Middle frontal gyrus (tissue), 1 donor: ENCODE measurements at regions not wholly inside any gene's neighbourhood (a gene's known extent, or its start where the extent isn't known, plus 50 kb on each side); places are given as distances from the start of the nearest gene placed in this dataset.

Experiments used
- DNase-seq: peaks from one replicate; pipeline ENCODE4 v3.0.0-alpha.2; 2015; ENCODE audit warnings: low spot score; ENCODE audit errors: extremely low spot score

DNA sequence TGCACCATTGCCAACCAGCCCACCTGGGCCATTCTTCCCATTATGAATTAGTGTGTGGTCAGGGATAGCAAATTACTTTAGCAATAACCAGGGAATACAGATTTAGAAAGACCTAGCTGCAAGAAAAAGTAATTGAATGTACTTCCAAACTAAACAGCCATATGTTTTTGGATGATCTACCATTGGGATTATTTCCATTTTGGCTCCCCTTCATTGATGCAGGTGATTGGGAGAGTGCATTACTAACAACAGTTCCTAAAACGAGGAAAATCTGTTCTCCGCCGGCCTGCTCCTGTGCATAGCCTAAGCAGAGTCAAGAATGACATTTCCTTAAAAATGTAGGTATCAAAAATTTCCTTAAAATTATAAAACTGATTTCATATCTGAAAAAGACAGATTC, 58.5 kb downstream of the MAIP1 start:
- DNase-seq: no peak

DNA sequence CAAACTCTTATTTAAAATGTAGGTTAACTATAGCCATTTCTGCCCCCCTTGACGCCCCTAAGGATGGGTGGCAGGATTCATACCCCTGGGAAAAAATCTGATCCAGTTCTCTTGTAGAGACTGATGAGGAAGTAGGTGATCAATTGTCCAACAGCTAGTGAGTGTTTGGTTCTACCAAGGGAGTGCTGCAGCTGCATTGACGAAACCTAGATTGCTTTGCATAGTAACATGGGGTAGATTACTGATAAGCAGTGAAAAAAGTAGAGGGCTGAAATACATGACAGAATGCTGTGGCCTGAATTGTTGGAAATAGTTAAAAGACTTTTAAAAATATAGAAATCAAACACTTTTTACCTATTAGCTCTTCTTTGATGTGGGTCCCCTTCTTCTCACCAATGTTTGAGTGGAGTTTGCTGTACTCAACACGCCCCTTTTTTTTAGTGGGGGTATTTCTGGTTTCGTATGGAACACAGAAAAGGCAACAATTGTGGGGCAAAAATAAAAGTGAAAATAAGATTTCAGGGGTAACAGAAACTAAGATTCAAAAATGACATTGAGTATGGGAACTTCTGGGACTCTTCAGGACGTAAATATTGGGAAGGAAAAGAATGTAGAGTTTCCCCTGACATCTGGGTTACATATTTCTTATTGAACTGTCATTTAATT, 66.2 kb downstream of the MAIP1 start:
- no peak for DNase-seq

GRCh38 chr2:200022511-200022910, 67.1 kb downstream of the MAIP1 start:
- no peak for DNase-seq

DNA sequence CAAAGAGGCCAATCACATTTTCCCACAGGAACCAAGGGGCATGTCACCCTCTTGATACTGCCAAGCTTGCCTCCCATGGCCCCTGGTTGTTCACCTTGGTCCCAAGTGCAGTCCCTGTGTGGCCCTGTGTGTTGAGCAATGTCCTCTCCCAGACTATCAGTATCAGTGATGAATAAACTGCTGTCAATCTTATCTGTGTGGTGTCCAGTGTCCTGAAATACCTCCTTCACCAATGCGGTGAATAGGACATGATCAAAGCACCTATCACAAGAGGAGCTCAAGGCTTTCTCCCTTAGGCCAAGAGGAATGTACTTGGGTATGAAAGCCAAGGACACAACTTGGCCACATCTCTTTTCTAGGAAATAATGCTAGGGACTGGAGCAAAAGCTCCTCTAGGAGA, 68.2 kb downstream of the MAIP1 start:
- DNase-seq: no peak

DNA sequence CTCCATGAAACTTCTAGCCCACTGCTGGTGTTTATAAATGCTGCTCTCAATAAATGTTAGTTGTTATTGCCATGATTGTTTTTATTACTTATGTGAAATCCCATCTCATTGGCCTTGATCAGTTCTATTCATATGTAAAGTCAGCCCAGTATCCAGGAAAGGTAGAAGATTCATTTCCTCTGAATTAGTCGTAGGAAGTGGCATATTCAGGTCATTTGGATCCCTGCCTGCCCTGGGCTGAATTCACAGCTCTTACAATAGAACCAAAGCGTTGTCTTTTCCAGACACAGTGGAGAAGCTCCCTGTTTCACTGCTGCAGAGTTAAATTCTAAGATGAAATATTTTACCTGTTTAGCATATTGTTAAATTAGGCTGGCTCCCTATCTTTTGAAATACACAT, 70.3 kb downstream of the MAIP1 start:
- no peak for DNase-seq

- no peak for DNase-seq
Measured at GRCh38 chr2:200026332-200027230, 71.2 kb downstream of the MAIP1 start.

DNA sequence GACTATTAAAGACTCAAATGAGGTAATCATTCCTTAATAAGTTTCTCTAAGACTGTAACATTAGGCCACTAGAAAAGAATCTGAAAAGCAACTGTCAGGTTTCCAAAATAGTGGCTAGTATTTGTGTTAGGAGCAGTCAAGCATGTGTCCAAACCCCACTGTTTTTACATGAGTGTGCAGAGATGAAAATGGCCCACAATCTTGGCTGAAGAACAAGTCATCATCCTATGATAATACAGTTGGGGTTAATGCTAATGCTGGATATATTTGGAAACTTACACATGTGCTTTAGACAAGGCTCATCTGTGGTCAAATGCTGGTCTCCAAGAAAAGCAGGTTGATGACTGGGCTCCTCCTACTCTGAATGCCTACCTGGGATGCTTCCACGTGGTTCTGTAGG, 73.6 kb downstream of the MAIP1 start:
- DNase-seq: no peak

DNA sequence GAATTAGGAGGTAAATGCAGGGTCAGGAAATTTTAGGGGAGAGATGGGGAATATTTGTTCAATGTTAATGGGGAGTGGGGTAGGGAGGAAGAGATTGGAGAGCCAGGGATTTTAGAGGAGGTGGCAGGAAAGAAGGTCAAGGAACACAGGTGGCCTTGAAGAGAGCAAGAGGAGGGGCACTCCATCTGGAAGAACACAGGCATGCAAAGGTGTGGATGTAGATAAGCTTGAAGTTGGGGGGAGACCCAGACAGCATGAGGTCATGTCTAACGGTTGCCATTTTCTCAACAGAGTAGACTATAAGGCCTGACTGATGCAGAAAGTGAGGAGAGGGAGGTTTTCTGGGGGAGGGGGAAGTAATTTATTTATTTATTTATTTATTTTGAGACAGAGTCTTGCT, 77.5 kb downstream of the MAIP1 start:
- DNase-seq: no peak

DNA sequence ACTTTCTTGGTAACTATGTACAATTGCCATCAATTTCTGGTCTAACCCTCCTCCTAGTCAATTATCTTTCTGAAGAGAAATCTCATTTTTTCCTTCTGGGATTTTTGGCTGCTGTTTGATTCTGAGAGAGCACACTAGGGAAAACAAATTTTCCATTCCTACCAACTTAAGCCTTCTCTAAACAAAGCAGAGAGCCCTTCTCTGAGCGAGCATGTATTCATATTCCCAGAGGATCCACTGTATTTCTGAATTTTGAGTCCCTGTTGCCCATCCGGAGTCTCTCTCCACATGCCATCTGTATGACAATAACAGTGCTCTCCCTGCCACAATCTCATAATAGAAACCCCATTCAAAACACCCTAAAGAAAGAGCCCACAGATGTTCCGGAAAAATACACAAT, 78.5 kb downstream of the MAIP1 start:
- DNase-seq: no peak

DNA sequence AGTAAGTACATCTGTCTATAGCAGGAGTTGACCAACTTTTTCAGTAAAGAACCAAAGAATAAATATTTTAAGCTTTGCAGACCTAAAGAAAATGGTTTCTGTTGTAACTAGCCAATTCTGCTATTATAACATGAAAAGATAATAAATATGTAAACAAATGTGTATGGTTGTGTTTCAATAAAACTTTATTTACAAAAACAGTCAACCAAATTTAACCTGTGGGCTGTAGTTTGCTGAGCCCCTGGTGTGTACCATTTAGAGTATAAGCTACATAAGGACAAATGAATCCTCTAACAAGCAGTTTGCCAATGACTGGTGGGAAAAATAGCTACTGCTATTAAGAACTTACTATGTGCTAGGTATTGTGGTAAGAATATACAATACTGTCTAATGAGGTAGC, 79.4 kb downstream of the MAIP1 start:
- DNase-seq: no peak

DNA sequence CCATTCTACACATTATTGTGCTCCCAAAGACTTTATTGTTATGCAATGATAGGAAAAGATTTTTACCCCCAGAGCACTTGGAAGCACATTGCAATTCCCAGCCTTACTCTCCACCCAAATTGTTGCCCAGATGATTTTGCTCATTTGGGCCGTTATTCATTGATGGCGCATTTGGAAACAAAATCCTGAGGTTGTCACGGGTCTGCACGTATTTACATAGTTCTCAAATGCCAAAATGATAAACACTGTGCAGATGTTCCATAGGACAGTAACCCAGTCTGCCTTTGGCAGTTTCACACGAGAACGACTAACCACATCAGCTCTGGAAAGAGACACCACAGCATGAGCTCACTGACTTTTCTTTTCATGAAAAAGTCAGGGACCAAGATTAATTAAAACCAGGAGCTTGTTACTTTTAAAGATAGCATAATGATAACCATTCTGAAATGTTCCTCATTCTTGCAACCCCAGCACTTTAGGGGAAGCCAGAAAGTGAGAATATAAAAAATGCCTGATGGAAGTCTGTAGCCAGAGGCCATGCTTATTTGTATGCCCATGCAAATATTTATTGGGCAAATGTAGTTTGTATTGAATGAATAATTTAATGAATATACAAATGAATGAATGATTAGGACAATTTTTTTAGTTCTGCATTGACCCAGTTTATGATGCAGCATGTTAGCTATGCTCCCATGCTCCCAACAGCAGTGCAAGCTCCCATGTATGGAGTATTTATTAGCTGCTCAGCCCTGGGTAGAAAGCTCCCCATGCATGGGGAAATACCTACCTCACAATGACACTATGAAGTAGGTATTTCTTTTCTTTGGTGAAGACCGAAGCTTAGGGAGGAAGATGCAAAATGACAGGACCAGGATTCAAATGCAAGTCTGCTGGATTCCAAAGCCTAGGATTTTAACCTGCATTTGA, 84.6 kb downstream of the MAIP1 start:
- DNase-seq: no peak

- no peak for DNase-seq
Measured at GRCh38 chr2:200040831-200041230, 85.4 kb downstream of the MAIP1 start.

- DNase-seq: no peak
Measured at GRCh38 chr2:200041639-200042038, 86.3 kb downstream of the MAIP1 start.

GRCh38 chr2:200042102-200042735, 86.8 kb downstream of the MAIP1 start:
- DNase-seq: no peak

DNA sequence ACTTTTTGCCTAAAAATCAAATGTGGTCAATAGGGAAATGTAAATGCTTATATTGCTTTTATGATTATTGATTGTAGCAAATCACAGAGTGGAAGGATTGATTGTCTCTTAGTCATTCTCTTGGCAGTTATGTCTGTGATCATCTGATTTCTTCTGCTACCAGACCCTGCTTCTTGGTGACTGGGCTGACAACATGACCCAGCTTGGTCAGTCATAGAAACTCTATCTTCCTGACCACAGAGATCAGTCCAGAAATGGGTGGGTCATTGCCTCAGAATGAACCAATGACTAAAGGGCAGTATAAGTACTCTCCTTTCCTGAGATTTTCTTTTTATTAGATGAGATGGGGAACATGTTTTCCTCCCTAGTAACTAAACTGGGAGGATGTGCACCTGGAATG, 87.6 kb downstream of the MAIP1 start:
- no peak for DNase-seq

DNA sequence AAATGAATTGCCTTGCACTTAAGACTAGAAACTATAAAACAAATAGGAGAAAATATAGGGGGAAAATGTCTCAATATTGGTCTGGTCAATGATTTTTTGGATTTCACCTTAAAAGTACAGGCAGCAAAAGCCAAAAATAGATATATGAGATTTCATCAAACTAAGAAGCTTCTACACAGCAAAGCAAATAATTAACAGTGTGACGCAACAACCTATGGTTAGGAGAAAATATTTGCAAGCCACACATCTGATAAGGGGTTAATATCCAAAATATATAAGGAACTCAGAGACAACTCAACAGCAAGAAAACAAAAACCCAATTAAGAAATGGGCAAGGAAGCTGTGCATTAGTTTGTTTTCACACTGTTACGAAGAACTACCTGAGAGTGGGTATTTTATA, 89.1 kb downstream of the MAIP1 start:
- no peak for DNase-seq

GRCh38 chr2:200048421-200048820, 93.0 kb downstream of the MAIP1 start:
- DNase-seq: no peak

DNA sequence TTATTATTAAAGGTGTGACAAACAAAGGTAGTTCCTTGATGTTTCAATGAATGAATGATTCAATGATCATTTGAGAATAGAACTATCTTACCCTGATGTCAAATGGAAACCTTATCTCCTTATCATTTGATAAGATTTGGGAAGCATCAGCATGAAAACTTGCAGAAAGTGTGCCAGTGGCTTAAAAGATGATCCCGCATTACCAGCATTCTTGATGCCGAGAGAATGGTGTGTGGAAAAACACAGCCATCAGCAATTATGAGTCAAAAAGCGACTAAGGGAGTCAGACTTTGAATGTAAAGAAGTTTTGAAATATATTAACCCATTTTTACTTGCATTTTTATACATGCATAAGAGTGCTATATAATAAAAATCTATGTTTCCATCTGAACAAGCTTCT, 93.7 kb downstream of the MAIP1 start:
- no peak for DNase-seq

- no peak for DNase-seq
Measured at GRCh38 chr2:200050921-200051610, 95.7 kb downstream of the MAIP1 start.

- DNase-seq: no peak
Measured at GRCh38 chr2:200051611-200051945, 96.2 kb downstream of the MAIP1 start.

- no peak for DNase-seq
Measured at GRCh38 chr2:200052627-200053026, 97.2 kb downstream of the MAIP1 start.
